Left lung (tissue), 4 donors: ENCODE measurements at regions not wholly inside any gene's neighbourhood (a gene's known extent, or its start where the extent isn't known, plus 50 kb on each side); places are given as distances from the start of the nearest gene placed in this dataset.

ENCODE experiments used
- ATAC-seq: fragments of 200-7000 bp; cut with Tn5 transposase; one replicate; pipeline ENCODE4 v1.9.1; 2020; ENCODE audit warnings: moderate library complexity
- DNase-seq, 4 donors: peaks; one replicate each; pipeline ENCODE4 v3.0.0-alpha.2; 2013 to 2020
- H3K27ac ChIP-seq, 2 donors: fragments of 200-600 bp; sonication (generic) in 1 of 2; one replicate each; pipeline versions ENCODE4 v1.5.0 to v1.8.0; 2020 to 2021
- H3K27me3 ChIP-seq, 2 donors: fragments of 200-600 bp; sonication (generic) in 1 of 2; one replicate each; pipeline versions ENCODE4 v1.5.0 to v1.8.0; 2020 to 2021
- H3K36me3 ChIP-seq, 2 donors: fragments of 200-600 bp; sonication (generic) in 1 of 2; one replicate each; pipeline versions ENCODE4 v1.5.0 to v1.8.0; 2020 to 2021
- H3K4me1 ChIP-seq, 2 donors: fragments of 200-600 bp; one replicate each; pipeline ENCODE4 v1.8.0; 2021
- H3K4me3 ChIP-seq, 2 donors: fragments of 200-600 bp; sonication (generic) in 1 of 2; one replicate each; pipeline versions ENCODE4 v1.5.0 to v1.8.0; 2020 to 2021; ENCODE audit warnings: mild to moderate bottlenecking in 1 of 2
- H3K9me3 ChIP-seq, 2 donors: fragments of 200-600 bp; sonication (generic) in 1 of 2; one replicate each; pipeline versions ENCODE4 v1.5.0 to v1.8.0; 2020 to 2021
- CTCF ChIP-seq, 2 donors: fragments of 200-600 bp; sonication (generic) in 1 of 2; IDR thresholded peaks; one replicate each; pipeline versions ENCODE4 v1.5.0 to v1.8.0; 2021; ENCODE audit warnings: antibody characterized with exemption in 2 of 2
- intact Hi-C, 2 donors: fragments of 100-400 bp; cut with DNase I; formaldehyde crosslinking; loops; one replicate each; pipeline versions ENCODE4 v1.11.2 to v1.14.2; 2022
- donor health status: DM: no; HTN: yes; CAD: no.
- donor health status: DM: no; HTN: no; CAD: no.

GRCh38 chr13:87444135-87444534 is 227.0 kb upstream of the SLITRK5 start:
- no peak for ATAC-seq
- Histone ChIP-seq H3K27me3 (no peaks in the 10 kb centered on the region), H3K27ac (no peak overlapping the region), H3K36me3 (no peaks in the 10 kb centered on the region), H3K4me1 (no peaks in the 10 kb centered on the region), H3K9me3 (peaks cover 0 to 4% of the 10 kb centered on the region in 2 donors), H3K4me3 (no peak overlapping the region)
- intact Hi-C loops = no loop called here
- DNase-seq = no peak
- TF ChIP-seq CTCF (IDR thresholded peaks at IDR 0.05) = no peak

GRCh38 chr13:87452281-87452680 is 218.9 kb upstream of the SLITRK5 start:
- TF ChIP-seq CTCF (IDR thresholded peaks at IDR 0.05) = no peak
- intact Hi-C loops = no loop called here
- ATAC-seq (no peak), DNase-seq (no peak)
- no peaks in the 10 kb centered on the region for H3K4me1 ChIP-seq
- no peak overlapping the region for H3K4me3 ChIP-seq
- no peak overlapping the region for H3K27ac ChIP-seq
- no peaks in the 10 kb centered on the region for H3K36me3 ChIP-seq
- peaks cover 0 to 4% of the 10 kb centered on the region in 2 donors for H3K9me3 ChIP-seq
- no peaks in the 10 kb centered on the region for H3K27me3 ChIP-seq

- H3K4me1 ChIP-seq = no peaks in the 10 kb centered on the region
- H3K4me3 ChIP-seq = no peak overlapping the region
- peaks cover 0 to 4% of the 10 kb centered on the region in 2 donors for H3K9me3 ChIP-seq
- DNase-seq (no peak), ATAC-seq (no peak)
- no peak overlapping the region for H3K27ac ChIP-seq
- no peaks in the 10 kb centered on the region for H3K36me3 ChIP-seq
- intact Hi-C loops = no loop called here
- TF ChIP-seq CTCF (IDR thresholded peaks at IDR 0.05) = no peak
- H3K27me3 ChIP-seq = no peaks in the 10 kb centered on the region
Measured at GRCh38 chr13:87453244-87453643, 217.9 kb upstream of the SLITRK5 start.

- Histone ChIP-seq H3K27me3 (no peaks in the 10 kb centered on the region), H3K27ac (no peak overlapping the region), H3K36me3 (no peaks in the 10 kb centered on the region), H3K4me1 (no peaks in the 10 kb centered on the region), H3K9me3 (peaks cover 0 to 4% of the 10 kb centered on the region in 2 donors), H3K4me3 (no peak overlapping the region)
- DNase-seq = no peak
- ATAC-seq = no peak
- TF ChIP-seq CTCF (IDR thresholded peaks at IDR 0.05) = no peak
- intact Hi-C loops = no loop called here
Measured at GRCh38 chr13:87459419-87459818, 211.8 kb upstream of the SLITRK5 start.

GRCh38 chr13:87497426-87497825 is 173.7 kb upstream of the SLITRK5 start:
- ATAC-seq (no peak), DNase-seq (no peak)
- no peaks in the 10 kb centered on the region for H3K36me3 ChIP-seq
- H3K27me3 ChIP-seq = no peaks in the 10 kb centered on the region
- H3K27ac ChIP-seq = no peak overlapping the region
- intact Hi-C loops = no loop called here
- no peak overlapping the region for H3K4me3 ChIP-seq
- TF ChIP-seq CTCF (IDR thresholded peaks at IDR 0.05) = no peak
- H3K9me3 ChIP-seq = peaks cover 0 to 3% of the 10 kb centered on the region in 2 donors
- H3K4me1 ChIP-seq = no peaks in the 10 kb centered on the region
